Ammon's horn (tissue), 1 donor: ENCODE measurements at regions not wholly inside any gene's neighbourhood (a gene's known extent, or its start where the extent isn't known, plus 50 kb on each side); places are given as distances from the start of the nearest gene placed in this dataset.
"Not testable (repeated sequence)": the region's sequence is repeated elsewhere in the genome, so short reads cannot be mapped to it uniquely, and the experiment has no call there.

Experiments used
- DNase-seq: peaks from one replicate; pipeline ENCODE4 v3.0.0-alpha.2; 2016; ENCODE audit warnings: low spot score

DNA sequence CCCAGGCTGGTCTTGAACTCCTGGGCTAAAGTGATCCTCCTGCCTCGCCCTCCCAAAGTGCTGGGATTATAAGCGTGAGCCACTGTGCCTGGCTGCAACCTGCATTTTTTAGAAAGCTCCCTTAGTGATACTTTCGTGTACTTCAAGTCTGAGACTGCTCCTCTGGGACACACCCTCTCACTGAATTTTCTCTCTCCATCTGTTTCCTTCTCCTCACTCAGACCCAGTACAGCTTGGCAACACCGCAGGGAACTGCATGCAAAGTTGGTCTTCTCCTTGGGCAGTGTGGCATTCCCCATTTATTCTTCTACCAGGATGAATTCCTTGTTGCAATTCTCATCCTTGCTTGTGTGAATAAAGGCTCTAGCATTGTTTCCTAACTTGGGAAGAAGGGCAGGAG, 175.9 kb downstream of the LPIN1 start:
- DNase-seq: no peak

DNA sequence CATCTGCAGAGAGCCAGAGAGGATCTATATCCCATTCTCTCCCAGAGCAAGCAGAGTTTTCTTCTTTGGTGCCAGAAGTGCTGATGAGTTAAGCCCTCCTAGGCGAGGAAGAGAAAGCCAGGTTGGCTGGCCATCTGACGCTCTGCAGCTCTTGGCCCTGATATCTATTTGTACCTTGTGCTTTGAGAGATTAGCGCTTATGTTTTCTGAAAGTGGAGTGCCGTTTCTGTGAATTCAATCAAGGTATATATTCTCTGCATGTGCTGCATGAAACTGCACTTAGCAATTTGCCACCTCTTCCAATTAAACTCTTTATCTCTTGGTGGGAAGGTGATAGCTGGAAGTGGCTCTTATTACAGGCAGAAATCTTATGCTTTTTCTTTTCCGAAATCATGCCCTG, 177.5 kb downstream of the LPIN1 start:
- no peak for DNase-seq

DNA sequence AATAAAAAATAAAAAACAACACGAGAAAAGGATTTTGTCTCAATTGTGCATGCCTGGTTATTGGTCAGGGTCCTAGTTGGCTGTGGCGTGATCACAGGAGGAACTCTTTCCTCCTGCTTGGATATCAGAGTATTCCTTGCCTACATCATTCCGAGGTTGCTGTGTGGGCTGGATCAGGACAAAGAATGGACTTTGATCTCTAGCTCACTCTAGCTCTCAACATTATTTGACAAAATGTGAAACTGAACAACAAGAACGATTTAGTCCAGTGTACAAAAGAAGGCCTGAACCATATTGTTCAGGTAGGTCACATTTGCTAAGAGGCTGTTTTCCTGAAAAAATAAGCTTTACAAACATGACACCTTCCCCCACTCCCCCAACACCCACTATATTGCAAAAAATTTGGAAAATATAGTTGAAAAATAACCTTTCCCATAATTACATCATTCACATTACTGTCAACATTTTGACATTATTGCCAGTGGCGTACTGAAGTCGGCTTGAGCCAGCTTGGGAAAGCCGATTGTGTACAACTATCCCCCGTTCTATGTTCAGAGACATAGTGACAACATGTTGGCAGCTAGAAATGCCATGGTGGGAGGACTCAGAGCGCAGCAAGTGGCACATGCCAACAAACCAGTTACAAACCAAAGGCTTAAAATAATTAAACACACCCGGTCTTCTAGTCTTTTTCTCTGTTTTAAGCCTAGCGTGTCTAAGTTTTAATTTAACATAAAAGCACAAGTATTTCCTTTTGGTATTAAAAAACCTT, 179.0 kb downstream of the LPIN1 start:
- DNase-seq: peak; percentile 65

DNA sequence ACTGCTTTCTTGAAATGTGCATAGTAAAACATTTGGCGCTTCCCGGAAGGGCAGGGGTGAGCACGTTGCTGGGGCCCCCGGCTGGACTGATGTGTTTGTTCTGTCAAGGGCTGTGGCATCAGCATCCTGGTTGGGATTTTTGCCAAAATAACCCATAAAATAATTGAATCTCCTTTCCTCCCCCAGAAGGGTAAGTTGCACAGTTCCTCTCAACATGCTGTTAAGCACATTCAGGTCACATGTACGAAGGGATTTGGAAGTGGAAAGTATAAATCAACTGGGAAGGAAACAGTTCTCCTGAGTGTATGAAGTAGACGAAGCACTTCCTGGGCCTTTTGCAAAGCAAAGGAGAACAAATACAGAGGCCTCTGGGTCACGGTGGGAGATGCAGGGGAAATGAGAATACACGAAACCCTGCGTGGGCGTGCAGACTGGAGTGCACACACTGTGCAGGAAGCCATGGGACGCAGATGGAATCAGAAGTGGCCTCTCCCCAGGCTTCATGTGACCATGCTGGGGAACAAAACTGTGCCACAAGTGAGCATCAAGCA, 183.9 kb downstream of the LPIN1 start:
- DNase-seq: peak; percentile 14

DNA sequence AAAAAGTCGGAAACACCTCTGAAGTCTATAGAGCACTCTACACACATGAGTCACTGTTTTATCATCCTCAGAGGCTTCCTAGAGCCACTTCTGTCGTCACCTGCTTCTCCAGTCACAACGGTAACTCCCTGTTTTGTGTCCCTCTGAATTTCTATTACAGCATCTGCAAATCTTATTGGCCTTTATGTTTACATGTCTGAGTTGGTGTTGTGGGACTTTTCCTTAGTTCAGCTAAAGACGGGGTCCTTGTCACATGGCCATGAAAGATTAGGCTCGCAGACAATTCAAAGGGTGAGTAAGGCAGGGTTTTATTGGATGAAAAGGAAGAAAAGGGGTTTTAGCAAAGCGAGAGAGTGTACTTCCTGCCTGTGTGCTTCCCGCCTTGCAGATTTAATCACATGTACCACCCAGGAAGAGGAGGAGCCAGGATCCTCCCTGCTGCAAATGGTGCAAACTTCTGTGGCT, 185.6 kb downstream of the LPIN1 start:
- DNase-seq: no peak

DNA sequence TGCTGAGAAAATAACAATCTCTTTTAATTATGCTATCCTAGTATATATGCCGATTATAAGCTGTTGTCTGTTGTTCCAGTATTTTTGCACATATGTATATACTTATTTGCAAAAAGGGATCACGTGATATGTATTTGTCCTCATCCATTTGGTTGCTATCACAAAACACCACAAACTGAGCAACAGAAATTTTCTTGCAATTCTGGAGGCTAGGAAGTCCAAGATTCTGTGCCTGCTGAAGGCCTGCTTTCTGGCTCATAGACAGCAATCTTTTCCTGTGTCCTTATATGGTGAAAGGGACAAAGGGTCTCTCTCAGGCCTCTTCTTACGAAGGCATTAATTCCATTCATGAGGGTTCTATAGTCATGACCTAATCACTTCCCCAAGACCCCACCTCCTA, 186.5 kb downstream of the LPIN1 start:
- DNase-seq: no peak

DNA sequence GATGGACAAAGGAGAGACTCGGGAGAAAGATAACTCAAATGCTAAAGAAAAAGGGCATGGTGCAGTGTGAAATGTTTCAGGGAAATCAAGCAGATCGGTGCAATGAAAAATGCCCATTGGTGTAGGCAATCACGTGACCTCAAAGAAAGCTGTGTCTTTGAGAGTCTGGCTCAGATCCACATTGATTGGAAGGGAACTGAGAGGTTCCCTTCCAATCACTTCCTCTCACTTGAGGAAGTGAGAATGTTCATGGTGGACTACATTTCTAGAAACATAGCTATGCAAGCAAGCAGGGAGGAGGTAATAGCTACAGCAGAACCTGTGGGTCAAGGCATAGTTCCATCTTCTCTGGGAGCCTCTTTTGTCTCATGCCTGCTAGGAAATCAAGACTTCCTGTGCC, 187.4 kb downstream of the LPIN1 start:
- DNase-seq: no peak

DNA sequence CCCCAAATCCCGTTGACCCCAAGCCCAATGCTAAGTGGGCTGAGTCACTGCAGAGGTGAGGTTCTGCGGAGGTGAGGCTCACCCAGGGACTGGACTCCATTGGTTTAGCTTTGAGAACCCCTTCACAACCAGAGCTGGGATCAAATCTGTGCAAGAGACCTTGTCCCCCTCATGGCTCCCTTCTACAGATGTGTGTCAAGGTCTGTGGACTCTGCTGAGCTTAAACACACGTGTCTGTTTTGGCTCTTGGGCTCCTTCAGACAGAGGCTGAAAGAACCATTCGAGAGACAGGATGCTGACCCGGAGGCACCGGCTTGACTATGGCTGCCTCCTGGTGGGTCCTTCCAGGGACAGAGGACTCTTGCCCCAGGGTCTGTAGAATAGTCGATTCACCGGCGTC, 190.3 kb downstream of the LPIN1 start:
- DNase-seq: no peak

DNA sequence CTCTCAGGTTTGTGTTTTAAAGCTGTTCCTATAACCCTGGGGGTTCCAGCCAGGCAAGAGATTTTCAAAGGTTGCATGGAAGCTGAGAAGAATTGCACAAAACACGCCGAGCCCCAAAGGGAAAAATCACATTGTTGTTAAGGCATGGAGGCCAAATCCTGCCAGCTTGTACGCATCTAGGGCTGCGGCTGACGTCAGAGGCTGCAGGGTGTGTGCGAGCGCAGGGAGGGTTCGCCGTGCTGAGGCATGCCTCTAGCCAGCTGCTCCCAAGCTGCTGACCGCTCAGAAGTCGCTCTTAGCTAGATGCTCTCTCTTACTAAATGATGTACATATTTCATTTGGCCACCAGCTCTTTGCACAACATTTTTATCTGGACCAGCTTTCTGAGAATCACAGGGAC, 191.8 kb downstream of the LPIN1 start:
- DNase-seq: no peak

DNA sequence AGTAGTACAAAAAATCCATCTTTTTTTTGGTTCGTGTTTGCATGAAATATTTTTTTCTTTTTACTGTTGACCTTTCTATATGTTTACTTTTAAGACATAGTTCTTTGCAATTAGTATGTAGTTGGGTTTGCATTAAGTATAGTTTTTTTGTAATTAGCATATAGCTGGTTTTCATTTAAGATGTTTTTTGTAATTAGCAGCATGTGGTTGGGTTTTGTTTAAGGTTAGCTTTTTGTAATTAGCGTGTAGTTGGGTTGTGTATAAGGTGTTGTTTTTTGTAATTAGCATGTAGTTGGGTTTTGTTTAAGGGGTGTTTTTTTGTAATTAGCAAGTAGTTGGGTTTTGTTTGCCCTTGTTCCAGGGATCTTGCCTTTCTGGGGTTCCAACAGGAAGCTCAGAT, 193.1 kb downstream of the LPIN1 start:
- DNase-seq: no peak

DNA sequence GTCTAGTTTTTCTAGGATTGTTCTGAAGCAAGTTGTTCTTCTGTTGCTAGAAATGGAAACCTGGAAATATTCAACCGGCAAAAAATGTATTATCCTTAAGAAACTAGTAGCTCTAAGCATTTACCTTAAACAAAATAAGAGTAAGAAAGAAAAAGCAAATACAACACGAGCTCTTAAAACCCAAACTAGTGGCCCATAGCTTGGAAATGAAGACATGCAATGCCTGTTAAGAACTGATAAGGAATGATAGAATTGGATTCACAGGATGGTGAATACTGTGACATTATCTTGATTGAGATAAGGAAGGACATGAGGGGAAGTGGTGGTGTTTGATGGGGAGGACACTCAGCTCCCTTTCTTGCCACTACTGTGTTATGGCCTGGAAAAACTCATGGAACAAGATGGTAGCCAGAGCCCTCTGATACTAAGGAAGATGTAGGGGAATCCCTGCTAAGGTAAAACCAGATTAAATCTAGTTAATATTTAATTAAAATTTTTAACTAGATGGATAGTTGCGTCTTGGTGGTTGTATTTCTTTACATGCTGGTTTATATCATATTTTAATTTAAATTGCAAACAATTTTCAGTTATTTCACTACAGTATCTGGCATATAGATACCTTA, 193.8 kb downstream of the LPIN1 start:
- DNase-seq: no peak

DNA sequence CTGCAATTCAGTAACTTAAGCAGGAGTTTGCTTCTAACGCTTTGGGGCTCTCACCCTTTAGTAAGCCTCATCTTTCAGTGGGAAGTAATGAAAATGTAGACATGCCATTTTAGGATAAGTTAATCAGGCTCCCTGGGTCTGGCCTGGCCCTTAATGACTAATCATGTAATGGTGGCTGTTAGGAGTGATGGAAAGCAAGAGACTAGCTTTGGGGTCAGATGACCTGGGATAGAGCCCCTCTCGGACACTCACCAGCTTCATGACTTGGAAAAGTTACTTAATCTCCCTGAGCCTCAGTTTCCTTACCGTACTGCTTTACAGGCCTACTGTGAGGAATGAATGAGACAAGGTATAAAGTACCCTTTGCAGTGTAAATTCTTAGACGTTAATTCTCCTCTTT, 194.4 kb downstream of the LPIN1 start:
- no peak for DNase-seq

DNA sequence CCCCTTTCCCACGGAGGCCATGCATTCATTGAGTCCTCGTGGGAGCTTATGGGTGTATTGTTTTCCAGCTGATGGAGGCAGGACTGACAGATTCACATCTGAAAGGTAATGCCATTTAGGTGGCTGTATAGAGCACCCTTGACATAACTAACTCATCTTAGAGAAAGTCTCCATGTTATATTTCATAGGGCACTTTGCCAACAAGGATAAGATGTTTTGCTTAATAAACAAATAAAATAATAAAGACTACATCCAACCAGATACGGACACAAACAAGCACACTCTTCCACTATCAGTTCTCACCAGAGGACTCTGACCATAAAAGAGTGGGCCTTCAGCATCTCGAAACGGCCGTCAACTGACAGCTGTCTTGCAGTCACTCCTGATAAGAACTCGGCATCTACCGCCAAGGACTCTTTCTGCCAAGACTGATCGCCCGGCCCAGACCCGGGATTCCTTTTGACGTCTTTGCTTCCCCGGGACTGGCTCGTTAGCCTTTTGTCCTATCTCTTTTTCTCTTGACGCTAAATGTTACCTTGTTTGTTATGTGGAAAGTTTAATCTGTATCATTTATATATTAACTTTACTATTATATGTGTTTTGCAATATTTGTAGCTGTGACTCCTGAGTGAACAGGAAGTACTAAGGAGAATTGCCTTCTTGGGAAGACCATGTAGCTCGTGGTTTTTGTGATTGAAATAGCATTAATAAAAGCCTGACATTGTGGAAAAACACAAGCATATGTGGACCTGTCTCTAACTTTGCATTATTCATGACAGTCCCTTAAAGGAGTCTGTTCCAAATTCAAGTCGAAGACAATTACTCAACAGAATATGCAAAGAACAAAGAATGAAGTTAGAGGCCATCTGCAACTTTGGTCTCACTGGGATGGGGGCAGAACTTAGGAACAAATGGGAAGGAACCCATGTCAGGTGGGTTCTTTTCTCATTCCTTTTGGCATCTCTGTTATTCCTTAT, 195.1 kb downstream of the LPIN1 start:
- DNase-seq: no peak

DNA sequence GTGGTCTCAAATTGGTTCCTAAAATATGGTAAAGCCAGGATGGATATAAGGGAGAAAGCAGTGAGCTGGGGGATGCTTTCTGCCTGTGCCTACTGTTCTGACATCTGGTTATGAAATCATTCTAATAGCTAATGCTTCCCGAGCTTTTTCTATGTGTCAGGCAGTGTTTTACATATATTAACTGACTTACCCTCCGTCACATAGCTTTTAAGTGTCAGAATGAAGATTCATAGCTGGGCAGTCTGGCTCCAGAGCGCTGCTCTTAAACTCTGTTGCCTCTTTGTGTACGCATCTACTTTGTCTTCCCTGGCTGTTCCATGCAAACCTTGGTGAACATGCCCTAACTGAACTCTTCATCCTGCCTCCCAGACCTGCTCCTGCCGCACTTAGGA, 195.7 kb downstream of the LPIN1 start:
- DNase-seq: no peak

DNA sequence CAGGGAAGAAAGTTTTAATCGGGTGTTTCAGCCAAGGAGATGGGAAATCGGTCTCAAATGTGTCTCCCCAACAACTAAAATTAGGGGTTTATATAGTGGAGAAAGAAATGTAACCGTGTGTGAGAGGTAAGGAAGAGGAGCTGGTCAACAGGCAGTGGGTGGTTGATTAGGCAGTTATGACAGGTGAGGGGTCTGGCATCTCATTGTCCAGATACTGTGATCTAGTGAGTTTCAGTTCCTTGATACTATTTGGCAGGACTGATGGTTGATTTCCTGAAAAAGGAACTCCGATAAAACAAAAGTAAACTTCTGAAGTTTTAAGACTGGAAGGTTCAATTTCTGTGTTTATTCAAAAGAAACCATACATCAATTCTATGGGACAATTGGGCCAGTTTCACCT, 197.9 kb downstream of the LPIN1 start:
- DNase-seq: no peak

DNA sequence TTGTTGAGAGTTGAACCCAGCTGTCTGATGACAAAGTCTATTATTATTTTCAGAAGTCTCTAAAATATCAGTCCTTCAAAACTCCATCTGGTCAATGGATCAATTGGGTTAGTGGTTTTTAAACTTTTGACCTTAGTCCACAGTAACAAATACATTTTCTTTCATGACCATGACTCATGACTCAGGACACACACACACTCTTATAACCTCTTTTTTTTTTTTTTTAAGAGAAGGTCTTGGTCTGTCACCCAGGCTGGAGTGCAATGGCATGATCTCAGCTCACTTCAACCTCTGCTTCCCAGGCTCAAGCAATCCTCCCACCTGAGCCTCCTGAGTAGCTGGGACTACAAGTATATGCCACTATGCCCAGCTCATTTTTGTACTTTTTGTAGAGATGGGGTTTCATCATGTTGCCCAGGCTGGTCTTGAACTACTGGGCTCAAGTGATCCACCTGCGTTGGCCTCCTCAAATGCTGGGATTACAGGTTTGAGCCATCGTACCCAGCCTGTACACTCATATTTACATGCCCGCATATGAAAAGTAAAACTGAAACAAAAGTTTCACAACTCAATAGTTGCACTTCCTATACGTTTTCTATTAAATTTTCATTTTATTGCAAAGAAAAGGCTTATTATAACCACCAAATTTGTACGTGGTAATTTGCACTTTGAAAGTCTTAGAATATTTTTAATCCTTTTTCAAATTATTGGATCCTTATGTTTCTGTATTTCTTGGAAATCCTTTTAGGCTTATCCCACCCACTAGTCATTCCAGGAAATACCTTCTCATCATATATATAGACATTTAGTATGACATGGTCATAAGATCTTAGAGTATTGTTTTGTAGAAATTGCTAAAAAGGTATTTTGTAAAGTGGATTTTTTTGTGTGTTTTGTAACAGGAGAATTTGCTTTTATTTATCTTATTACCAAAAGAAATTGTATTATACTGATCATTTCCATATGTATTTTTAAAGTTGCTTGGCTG, 199.0 kb downstream of the LPIN1 start:
- no peak for DNase-seq

DNA sequence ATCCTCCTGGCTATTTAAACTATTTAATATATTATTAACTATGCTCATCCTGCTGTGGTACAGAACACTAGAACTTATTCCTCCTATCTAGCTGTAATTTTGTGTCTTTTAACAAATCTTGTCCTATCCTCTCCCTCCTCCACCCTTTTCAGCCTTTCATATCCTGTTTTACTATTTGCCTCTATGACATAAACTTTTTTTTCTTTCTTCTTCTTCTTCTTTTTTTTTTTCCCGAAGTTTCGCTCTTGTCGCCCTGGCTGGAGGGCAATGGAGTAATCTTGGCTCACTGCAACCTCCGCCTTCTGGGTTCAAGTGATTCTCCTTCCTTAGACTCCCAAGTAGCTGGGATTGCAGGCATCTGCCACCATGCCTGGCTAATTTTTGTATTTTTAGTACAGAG, 201.5 kb downstream of the LPIN1 start:
- no peak for DNase-seq

DNA sequence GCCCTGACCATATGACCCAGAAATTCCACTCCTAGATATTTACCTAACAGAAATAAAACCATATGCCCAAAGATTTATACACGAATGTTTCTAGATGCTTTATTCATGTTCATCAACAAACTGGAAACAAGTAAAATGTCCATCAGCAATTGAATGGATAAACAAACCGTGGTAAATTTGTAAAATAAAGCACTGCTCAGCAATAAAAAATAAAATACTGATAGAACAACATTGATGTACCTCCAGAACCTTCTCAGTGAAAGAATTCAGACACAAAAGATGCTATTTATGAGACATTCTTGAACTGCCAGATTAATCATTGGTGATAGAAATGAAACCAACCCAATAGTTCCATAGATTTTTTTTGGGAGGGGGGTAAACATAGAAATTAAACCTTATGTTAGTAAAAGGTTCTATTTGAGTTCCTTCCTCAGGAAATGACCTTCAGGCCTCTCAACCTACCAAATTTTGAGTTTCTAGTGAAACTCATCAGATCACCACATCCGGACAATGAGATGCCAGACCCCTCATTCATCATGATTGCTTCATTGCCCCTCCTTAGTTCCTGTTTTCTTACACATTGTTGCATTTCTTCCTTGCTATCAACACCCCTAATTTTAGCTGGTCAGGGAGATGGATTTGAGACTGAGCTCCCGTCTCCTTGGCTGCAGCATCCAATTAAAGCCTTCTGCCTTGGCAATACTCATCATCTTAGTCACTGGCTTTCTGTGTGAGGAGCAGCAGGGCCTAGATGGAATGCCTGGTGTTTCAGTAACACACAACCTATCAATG, 203.5 kb downstream of the LPIN1 start:
- no peak for DNase-seq

DNA sequence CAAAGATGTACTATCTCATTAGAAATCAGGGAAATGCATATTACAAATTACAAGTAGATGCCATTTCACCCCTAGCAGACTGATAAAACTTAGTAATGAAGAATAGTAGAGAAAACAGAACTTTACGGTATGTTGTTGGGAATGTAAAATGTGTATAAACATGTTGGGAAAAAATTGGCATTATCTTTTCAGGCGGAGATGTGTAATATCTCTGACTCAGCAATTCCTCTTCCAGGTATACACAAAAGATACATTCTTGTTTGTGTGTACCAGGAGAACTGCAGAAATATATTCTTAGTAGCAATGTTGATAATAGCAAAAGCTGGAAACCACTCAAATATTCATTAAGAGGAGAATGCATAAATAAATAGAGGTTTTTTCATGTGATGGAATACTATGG, 204.5 kb downstream of the LPIN1 start:
- DNase-seq: no peak

DNA sequence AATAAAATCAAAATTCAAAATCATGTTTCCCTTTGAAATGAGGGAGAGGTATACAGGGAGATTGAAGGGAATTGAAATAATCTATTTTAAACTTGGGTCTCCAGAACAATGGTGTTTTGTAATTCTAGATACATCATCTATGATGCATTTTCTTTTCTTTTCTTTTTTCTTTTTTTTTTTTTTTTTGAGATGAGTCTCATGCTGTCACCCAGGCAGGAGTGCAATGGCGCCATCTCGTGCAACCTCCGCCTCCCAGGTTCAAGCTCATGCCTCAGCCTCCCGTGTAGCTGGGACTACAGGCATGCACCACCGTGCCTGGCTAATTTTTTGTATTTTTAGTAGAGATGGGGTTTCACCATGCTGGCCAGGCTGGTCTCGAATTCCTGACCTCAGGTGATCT, 205.1 kb downstream of the LPIN1 start:
- not testable (repeated sequence) for DNase-seq
